ENCODE measurements at regions not wholly inside any gene's neighbourhood (a gene's known extent, or its start where the extent isn't known, plus 50 kb on each side); places are given as distances from the start of the nearest gene placed in this dataset.
"Not testable (repeated sequence)": the region's sequence is repeated elsewhere in the genome, so short reads cannot be mapped to it uniquely, and the experiment has no call there.

- not testable (repeated sequence) for DNase-seq
These were observed 280.6 kb upstream of the MAF start for GRCh38 chr16:79881107-79881506.

- no peak for DNase-seq
These were observed 275.8 kb upstream of the MAF start for GRCh38 chr16:79876332-79876730.

GRCh38 chr16:79874391-79874790, 273.9 kb upstream of the MAF start:
- no peak for DNase-seq

- DNase-seq = no peak
These were observed 273.3 kb upstream of the MAF start for GRCh38 chr16:79873825-79874224.

GRCh38 chr16:79871906-79872305, 271.4 kb upstream of the MAF start:
- DNase-seq = no peak

GRCh38 chr16:79870016-79870886, 269.7 kb upstream of the MAF start:
- no peak for DNase-seq

- DNase-seq = no peak
These were observed 268.9 kb upstream of the MAF start for GRCh38 chr16:79869304-79870015.

- no peak for DNase-seq
These were observed 268.3 kb upstream of the MAF start for GRCh38 chr16:79868841-79869240.

- DNase-seq = no peak
These were observed 267.0 kb upstream of the MAF start for GRCh38 chr16:79867425-79867997.

GRCh38 chr16:79865918-79866317, 265.4 kb upstream of the MAF start:
- no peak for DNase-seq

- DNase-seq = no peak
These were observed 264.3 kb upstream of the MAF start for GRCh38 chr16:79864781-79865391.

GRCh38 chr16:79864032-79864780, 263.7 kb upstream of the MAF start:
- DNase-seq = no peak

- DNase-seq = no peak
These were observed 262.8 kb upstream of the MAF start for GRCh38 chr16:79863128-79864031.

- DNase-seq = no peak
These were observed 262.1 kb upstream of the MAF start for GRCh38 chr16:79862601-79863000.

GRCh38 chr16:79856581-79856980, 256.0 kb upstream of the MAF start:
- DNase-seq = peak; percentile 10

GRCh38 chr16:79850348-79850747, 249.8 kb upstream of the MAF start:
- no peak for DNase-seq

GRCh38 chr16:79849119-79849518, 248.6 kb upstream of the MAF start:
- DNase-seq = no peak

- no peak for DNase-seq
These were observed 248.2 kb upstream of the MAF start for GRCh38 chr16:79848719-79849118.

GRCh38 chr16:79847569-79847968, 247.0 kb upstream of the MAF start:
- no peak for DNase-seq

- DNase-seq = no peak
These were observed 246.6 kb upstream of the MAF start for GRCh38 chr16:79847101-79847500.

GRCh38 chr16:79845734-79846135, 245.2 kb upstream of the MAF start:
- peak; percentile 69 for DNase-seq

Data from activated CD4-positive, alpha-beta T cell treated with anti-CD3 and anti-CD28 coated beads, Interleukin-10, Interleukin-2, amounts not matched to agents 100 ng/mL and 50 ng/mL, durations not matched to agents 16 hours and 8 hours (primary cell).